Esophagus squamous epithelium (tissue), 5 donors: ENCODE measurements at regions not wholly inside any gene's neighbourhood (a gene's known extent, or its start where the extent isn't known, plus 50 kb on each side); places are given as distances from the start of the nearest gene placed in this dataset.

ENCODE experiments used
- DNase-seq: peaks from one replicate; lab custom pipeline; 2025; lab: John Stamatoyannopoulos, UW
- H3K27ac ChIP-seq, 4 donors: fragments of 200-600 bp; sonication (generic); one replicate each; pipeline ENCODE4 v1.5.1; 2016 to 2019; ENCODE audit warnings: mild to moderate bottlenecking in 1 of 4
- H3K27me3 ChIP-seq, 4 donors: fragments of 200-600 bp; sonication (generic); 1 replicate in 3 of 4; 2 replicates in 1 of 4; pipeline versions ENCODE4 v1.5.1 to v1.6.0; 2017 to 2021; ENCODE audit warnings: antibody characterized with exemption in 1 of 4
- H3K36me3 ChIP-seq, 3 donors: fragments of 200-600 bp; sonication (generic); one replicate each; pipeline ENCODE4 v1.5.1; 2016 to 2019
- H3K4me1 ChIP-seq, 3 donors: fragments of 200-600 bp; sonication (generic); one replicate each; pipeline ENCODE4 v1.5.1; 2017 to 2019
- H3K4me3 ChIP-seq, 4 donors: fragments of 200-600 bp; sonication (generic); 1 replicate in 3 of 4; 2 replicates in 1 of 4; pipeline ENCODE4 v1.5.1; 2016 to 2019; ENCODE audit warnings: mild to moderate bottlenecking in 2 of 4, moderate library complexity in 1 of 4
- H3K9me3 ChIP-seq, 3 donors: fragments of 200-600 bp; sonication (generic); one replicate each; pipeline ENCODE4 v1.5.1; 2016 to 2019
- CTCF ChIP-seq, 6 experiments: fragments of 450-650 bp in 4 of 6; fragments of 200-600 bp in 2 of 6; sonication (generic) in 2 of 6; IDR thresholded peaks; one replicate each; pipeline ENCODE4 v1.5.1; 2016 to 2019; ENCODE audit warnings: antibody characterized with exemption in 6 of 6, mild to moderate bottlenecking in 4 of 6, moderate library complexity in 4 of 6
- POLR2A ChIP-seq, 4 donors: fragments of 450-650 bp; IDR thresholded peaks; one replicate each; pipeline ENCODE4 v1.6.1; 2017; ENCODE audit warnings: antibody characterized with exemption in 4 of 4, mild to moderate bottlenecking in 4 of 4, moderate library complexity in 3 of 4
- WGBS, 2 donors: methylation state at CpG; one replicate each; pipeline ENCODE4 v1.1.5; 2018; 5-methylcytosine and 5-hydroxymethylcytosine counted together
- intact Hi-C: fragments of 100-400 bp; cut with DNase I; formaldehyde crosslinking; loops from one replicate; pipeline ENCODE4 v1.15.0; 2022
- donor health status: DM: yes; HTN: yes; CAD: no.

DNA sequence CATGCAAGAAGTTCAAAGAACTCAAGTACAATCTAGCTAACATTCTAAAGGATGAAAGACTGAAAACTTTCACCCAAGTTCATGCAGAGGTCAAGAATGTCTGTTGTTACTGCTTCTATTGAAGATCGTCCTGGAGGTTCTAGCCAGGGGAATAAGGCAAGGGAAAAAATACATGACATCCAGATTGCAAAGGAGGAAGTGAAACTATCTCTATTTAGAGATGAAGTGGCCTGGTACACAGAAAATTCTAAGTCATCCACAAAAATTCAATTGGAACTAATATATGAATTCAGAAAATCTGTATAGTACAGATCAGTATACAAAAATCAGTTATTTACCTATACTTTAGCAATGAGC, 693.0 kb downstream of the NR2F2 start:
- no peak for DNase-seq
- Histone ChIP-seq H3K9me3 (no peaks in the 10 kb centered on the region), H3K4me3 (no peak overlapping the region), H3K27me3 (no peaks in the 10 kb centered on the region), H3K4me1 (no peaks in the 10 kb centered on the region), H3K36me3 (no peaks in the 10 kb centered on the region), H3K27ac (no peak overlapping the region)
- 11 to 13% methylated on average over 1 of the region's 1 CpG for WGBS, 2 donors
- no peak for TF ChIP-seq POLR2A (IDR thresholded peaks at IDR 0.05)
- no peak for TF ChIP-seq CTCF (IDR thresholded peaks at IDR 0.05)
- intact Hi-C loops: no loop called here

DNA sequence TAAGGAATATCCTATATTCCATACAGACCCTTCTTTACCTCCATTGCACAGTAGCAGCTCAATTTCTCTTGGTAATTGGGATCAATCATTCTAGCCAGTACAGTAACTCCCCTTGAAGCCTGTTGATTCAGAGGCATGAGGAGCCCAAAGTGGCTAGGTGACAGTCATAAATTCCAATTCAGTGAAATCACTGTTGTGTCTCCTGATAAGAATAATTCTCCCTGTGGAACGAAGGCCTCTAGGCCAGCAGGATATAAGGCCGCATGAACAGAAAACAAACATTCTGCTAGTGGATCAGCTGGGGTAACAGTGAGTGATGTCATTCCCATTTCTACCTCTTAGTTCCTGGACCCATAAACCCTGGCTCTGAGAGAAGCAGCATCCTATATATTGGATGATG, 696.3 kb downstream of the NR2F2 start:
- WGBS, 2 donors: 73 to 76% methylated on average over 2 of the region's 2 CpGs
- TF ChIP-seq POLR2A (IDR thresholded peaks at IDR 0.05) (no peak), CTCF (IDR thresholded peaks at IDR 0.05) (no peak)
- H3K4me1 ChIP-seq: no peaks in the 10 kb centered on the region
- DNase-seq: no peak
- no peak overlapping the region for H3K4me3 ChIP-seq
- H3K27ac ChIP-seq: no peak overlapping the region
- intact Hi-C loops: no loop called here
- H3K36me3 ChIP-seq: no peaks in the 10 kb centered on the region
- no peaks in the 10 kb centered on the region for H3K27me3 ChIP-seq
- H3K9me3 ChIP-seq: peaks cover 0 to 14% (median 0%) of the 10 kb centered on the region in 3 donors

DNA sequence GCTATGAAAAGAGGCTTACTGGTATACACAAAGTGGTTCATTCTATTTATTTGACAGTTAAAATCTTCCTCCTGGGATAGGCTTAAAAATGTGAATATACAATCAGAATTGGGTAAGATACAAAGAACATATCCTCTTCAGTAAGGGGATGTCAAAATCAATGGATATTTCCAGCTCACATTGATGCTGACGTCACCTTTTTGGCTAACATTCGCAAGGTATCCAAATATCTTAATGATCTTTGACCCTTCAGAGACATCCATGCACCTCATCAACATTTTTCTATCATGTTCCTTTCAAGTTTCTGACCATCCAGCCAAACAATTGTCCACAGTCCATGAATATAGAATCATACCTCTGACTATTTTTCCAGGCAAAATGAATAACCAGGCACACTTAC, 697.3 kb downstream of the NR2F2 start:
- Histone ChIP-seq H3K4me3 (no peak overlapping the region), H3K27ac (no peak overlapping the region), H3K36me3 (no peaks in the 10 kb centered on the region), H3K4me1 (no peaks in the 10 kb centered on the region), H3K27me3 (no peaks in the 10 kb centered on the region), H3K9me3 (peaks cover 0 to 14% (median 0%) of the 10 kb centered on the region in 3 donors)
- no peak for DNase-seq
- 85 to 97% methylated on average over 2 of the region's 2 CpGs for WGBS, 2 donors
- TF ChIP-seq CTCF (IDR thresholded peaks at IDR 0.05) (no peak), POLR2A (IDR thresholded peaks at IDR 0.05) (no peak)
- intact Hi-C loops: no loop called here

DNA sequence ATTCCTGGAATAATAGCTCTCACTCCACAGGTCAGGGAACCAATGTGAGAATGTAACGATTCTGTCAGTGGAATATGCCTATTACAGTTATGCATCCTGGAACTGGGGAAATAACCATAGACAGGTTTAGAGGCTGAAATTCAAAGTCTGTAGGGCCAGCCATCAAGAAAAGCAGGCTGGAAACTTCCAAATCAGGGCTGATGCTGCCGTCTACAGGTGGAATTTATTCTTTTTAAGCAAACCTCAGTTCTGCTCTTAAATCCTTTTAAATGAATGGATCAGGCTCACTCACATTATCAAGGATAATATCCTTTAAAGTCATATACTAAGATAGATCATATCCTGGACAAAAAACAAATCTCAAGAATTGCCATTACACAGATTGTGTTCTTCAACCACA, 699.8 kb downstream of the NR2F2 start:
- H3K9me3 ChIP-seq: peaks cover 0 to 14% (median 0%) of the 10 kb centered on the region in 3 donors
- H3K36me3 ChIP-seq: no peaks in the 10 kb centered on the region
- H3K27me3 ChIP-seq: no peaks in the 10 kb centered on the region
- 88% methylated on average over 2 of the region's 2 CpGs for WGBS, 2 donors
- no peak for DNase-seq
- H3K4me1 ChIP-seq: no peaks in the 10 kb centered on the region
- no peak for TF ChIP-seq CTCF (IDR thresholded peaks at IDR 0.05)
- TF ChIP-seq POLR2A (IDR thresholded peaks at IDR 0.05): no peak
- intact Hi-C loops: no loop called here
- no peak overlapping the region for H3K4me3 ChIP-seq
- no peak overlapping the region for H3K27ac ChIP-seq

DNA sequence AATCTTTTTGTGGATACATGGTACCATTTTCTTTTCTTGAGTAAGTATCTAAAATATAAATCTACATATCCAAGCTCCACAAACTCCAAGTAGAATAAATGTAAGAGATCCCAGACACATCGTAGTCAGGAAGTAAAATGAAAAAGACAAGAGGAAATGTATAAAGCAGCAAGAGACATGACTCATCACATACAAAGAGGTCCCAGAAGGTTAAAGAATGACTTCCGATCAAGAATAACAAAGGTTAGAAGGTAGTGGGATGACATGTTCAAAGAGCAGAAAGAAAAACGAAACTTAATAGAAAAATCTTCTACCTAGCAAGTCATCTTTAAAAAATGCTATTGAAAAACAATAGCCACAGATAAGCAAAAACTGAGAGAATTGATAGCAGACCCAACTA, 705.8 kb downstream of the NR2F2 start:
- TF ChIP-seq POLR2A (IDR thresholded peaks at IDR 0.05) (no peak), CTCF (IDR thresholded peaks at IDR 0.05) (no peak)
- no peaks in the 10 kb centered on the region for H3K4me1 ChIP-seq
- intact Hi-C loops: no loop called here
- no peak for DNase-seq
- H3K36me3 ChIP-seq: no peaks in the 10 kb centered on the region
- H3K27me3 ChIP-seq: no peaks in the 10 kb centered on the region
- no peaks in the 10 kb centered on the region for H3K9me3 ChIP-seq
- WGBS, 2 donors: 47 to 52% methylated on average over 3 of the region's 3 CpGs
- no peak overlapping the region for H3K4me3 ChIP-seq
- H3K27ac ChIP-seq: no peak overlapping the region
